BE2C (cell line): ENCODE measurements at regions not wholly inside any gene's neighbourhood (a gene's known extent, or its start where the extent isn't known, plus 50 kb on each side); places are given as distances from the start of the nearest gene placed in this dataset.

Source experiments
- DNase-seq: peaks from one replicate; pipeline ENCODE4 v3.0.0-alpha.2; 2020
- H3K27me3 ChIP-seq: fragments of 250-450 bp; sonication (Bioruptor Pico); 2 replicates; pipeline ENCODE4 v1.5.1; 2020; ENCODE audit warnings: mild to moderate bottlenecking
- H3K36me3 ChIP-seq: fragments of 250-450 bp; sonication (Bioruptor Pico); 2 replicates; pipeline ENCODE4 v1.5.1; 2020; ENCODE audit warnings: mild to moderate bottlenecking
- H3K4me1 ChIP-seq: fragments of 250-450 bp; sonication (Bioruptor Pico); 2 replicates; pipeline ENCODE4 v1.5.1; 2020
- H3K4me3 ChIP-seq: 2 replicates; pipeline ENCODE4 v1.5.1; 2011; ENCODE audit warnings: low read depth, low read length
- H3K9me3 ChIP-seq: fragments of 250-450 bp; sonication (Bioruptor Pico); 2 replicates; pipeline ENCODE4 v1.5.1; 2020
- TF ChIP-seq, protein P1 (sequence below): IDR thresholded peaks from 2 replicates; pipeline ENCODE4 v1.5.1; 2012; ENCODE audit warnings: mild to moderate bottlenecking, low read depth, low read length

DNA sequence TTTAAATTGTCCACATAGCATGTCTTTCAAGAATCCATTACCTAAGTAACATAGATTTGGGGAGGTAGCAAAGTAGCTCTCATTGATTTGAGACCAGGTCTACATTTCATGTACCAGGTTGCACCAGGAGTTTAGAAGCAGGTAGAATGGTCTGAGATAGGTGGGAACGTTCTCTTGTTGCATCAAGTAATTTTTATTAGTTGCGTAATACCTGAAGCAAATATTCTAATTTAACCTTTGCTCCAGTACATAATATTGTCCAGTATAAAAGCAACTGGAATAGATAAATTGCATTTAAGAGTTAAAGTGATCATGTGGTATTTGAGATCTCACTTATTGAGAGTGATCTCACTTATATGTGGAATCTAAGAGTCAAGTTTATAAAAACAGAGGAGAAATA, 597.1 kb upstream of the PRMT6 start:
- TF ChIP-seq, protein P1, sequence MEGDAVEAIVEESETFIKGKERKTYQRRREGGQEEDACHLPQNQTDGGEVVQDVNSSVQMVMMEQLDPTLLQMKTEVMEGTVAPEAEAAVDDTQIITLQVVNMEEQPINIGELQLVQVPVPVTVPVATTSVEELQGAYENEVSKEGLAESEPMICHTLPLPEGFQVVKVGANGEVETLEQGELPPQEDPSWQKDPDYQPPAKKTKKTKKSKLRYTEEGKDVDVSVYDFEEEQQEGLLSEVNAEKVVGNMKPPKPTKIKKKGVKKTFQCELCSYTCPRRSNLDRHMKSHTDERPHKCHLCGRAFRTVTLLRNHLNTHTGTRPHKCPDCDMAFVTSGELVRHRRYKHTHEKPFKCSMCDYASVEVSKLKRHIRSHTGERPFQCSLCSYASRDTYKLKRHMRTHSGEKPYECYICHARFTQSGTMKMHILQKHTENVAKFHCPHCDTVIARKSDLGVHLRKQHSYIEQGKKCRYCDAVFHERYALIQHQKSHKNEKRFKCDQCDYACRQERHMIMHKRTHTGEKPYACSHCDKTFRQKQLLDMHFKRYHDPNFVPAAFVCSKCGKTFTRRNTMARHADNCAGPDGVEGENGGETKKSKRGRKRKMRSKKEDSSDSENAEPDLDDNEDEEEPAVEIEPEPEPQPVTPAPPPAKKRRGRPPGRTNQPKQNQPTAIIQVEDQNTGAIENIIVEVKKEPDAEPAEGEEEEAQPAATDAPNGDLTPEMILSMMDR: no peak
- DNase-seq: no peak
- Histone ChIP-seq H3K36me3 (no peaks in the 10 kb centered on the region), H3K9me3 (no peaks in the 10 kb centered on the region), H3K4me1 (peaks cover 4% of the 10 kb centered on the region), H3K27me3 (no peaks in the 10 kb centered on the region), H3K4me3 (no peak overlapping the region)

DNA sequence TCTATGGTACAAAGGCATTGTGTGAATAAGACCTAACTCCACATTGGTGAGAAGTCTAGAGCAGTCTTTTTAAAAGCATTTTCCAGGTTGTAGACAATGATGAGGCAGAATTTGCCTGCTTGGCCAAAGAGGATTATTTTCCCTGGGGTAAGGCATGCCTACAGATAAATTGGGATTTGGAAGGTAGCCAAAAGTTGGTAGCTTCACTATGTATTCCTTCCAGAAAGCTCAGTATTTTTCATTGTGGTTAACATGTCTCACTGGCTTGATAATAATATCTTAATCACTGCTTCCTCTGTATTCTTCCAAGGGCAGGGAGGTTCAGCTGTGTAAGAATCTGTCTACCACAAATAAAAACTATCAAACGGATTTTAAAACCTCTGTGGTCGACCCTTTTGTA, 590.8 kb upstream of the PRMT6 start:
- Histone ChIP-seq H3K36me3 (no peaks in the 10 kb centered on the region), H3K9me3 (no peaks in the 10 kb centered on the region), H3K27me3 (no peaks in the 10 kb centered on the region), H3K4me1 (peaks cover 3% of the 10 kb centered on the region; the same call in 1 of the 2 replicates), H3K4me3 (no peak overlapping the region)
- DNase-seq: no peak
- TF ChIP-seq, protein P1: no peak

DNA sequence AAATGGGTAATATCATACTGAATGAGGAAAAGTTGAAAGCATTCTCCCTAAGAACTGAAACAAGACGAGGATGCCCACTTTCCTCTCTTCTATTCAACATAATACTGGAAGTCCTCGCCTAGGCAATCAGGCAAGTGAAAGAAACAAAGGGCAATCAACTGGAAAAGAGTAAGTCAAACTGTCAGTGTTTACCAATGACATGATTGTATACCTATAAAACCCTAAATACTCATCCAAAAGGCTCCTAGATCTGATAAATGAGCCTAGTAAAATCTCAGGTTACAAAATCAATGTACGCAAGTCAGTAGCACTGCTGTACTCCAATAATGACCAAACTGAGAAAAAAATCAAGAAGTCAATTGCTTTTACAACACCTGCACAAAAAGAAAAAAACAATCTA, 575.8 kb upstream of the PRMT6 start:
- TF ChIP-seq, protein P1: no peak
- H3K36me3 ChIP-seq: no peaks in the 10 kb centered on the region
- H3K27me3 ChIP-seq: no peaks in the 10 kb centered on the region
- H3K4me3 ChIP-seq: no peak overlapping the region
- H3K9me3 ChIP-seq: no peaks in the 10 kb centered on the region
- DNase-seq: no peak
- no peaks in the 10 kb centered on the region for H3K4me1 ChIP-seq

DNA sequence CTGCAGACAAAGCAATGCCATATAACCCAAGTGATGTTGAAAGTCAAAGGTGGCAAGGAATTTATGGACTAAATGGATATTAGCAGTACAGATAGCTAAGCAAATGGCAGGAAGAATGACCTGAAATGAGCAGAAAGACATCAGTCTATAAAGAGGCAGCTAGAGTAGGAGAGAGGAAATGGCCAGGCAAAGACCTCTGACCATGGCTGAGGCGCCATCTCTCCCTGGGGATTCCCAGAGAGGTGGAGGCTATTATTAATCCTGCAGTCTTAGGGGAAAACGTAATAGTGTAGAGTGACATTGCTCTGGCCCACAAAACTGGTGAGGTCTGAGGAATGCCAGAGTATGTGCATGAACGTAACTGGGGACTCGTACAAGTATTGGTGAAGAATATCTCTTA, 563.6 kb upstream of the PRMT6 start:
- Histone ChIP-seq H3K4me3 (no peak overlapping the region), H3K4me1 (no peaks in the 10 kb centered on the region), H3K9me3 (no peaks in the 10 kb centered on the region), H3K36me3 (no peaks in the 10 kb centered on the region), H3K27me3 (no peaks in the 10 kb centered on the region)
- TF ChIP-seq, protein P1: no peak
- no peak for DNase-seq

DNA sequence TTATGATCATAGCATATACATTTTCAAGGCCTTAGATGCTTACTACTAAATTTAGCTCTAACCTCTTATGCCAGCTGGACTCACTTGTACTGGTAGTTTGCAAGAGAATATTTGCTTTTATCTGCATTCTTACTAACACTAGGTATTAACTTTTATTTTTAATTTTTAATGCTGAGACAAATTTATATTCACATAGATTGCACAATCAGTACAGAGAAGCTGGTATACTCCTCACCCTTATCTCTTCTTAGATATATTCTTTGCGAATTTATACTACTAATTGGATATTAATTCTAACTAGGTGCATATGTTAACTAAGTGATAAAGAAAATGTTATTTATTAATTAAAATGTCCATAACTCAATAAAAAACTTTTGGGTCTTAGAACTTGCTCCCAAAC, 561.8 kb upstream of the PRMT6 start:
- TF ChIP-seq, protein P1: no peak

DNA sequence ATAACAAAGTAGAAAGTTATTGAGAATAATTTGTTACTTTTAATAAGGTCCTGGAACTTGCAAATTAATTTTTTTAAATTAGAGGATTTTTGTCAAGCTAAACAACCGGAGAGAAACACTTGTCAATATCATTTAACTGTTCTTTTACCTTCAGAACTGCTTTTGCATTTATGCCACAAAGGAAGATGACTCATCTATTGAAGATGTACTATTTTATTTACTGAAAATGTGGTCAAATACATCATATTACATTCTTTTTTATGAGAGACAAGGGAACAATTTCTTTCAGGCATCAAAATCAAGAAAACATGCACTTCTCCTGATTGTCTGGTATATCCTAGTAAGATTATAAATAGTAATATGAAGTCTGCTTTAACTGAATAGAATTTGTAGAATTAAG, 558.2 kb upstream of the PRMT6 start:
- no peaks in the 10 kb centered on the region for H3K4me1 ChIP-seq
- H3K27me3 ChIP-seq: no peaks in the 10 kb centered on the region
- TF ChIP-seq, protein P1: no peak
- no peaks in the 10 kb centered on the region for H3K9me3 ChIP-seq
- H3K36me3 ChIP-seq: no peaks in the 10 kb centered on the region
- no peak for DNase-seq
- no peak overlapping the region for H3K4me3 ChIP-seq

More for the DNA sequence above, 561.8 kb upstream of the PRMT6 start:
- no peaks in the 10 kb centered on the region for H3K36me3 ChIP-seq
- H3K4me3 ChIP-seq: no peak overlapping the region
- H3K9me3 ChIP-seq: no peaks in the 10 kb centered on the region
- no peaks in the 10 kb centered on the region for H3K27me3 ChIP-seq
- no peak for DNase-seq
- H3K4me1 ChIP-seq: no peaks in the 10 kb centered on the region
